SK-N-SH treated with all-trans-retinoic acid at 6 μM for 48 hours (cell line): ENCODE measurements at regions not wholly inside any gene's neighbourhood (a gene's known extent, or its start where the extent isn't known, plus 50 kb on each side); places are given as distances from the start of the nearest gene placed in this dataset.

ENCODE experiments used
- PATZ1 ChIP-seq: fragments of 250-450 bp; sonication (Bioruptor Pico); IDR thresholded peaks from 2 replicates; pipeline ENCODE4 v1.8.0; 2020; ENCODE audit warnings: mild to moderate bottlenecking, moderate library complexity, borderline replicate concordance
- PPARA ChIP-seq: fragments of 250-450 bp; sonication (Bioruptor Pico); IDR thresholded peaks from 2 replicates; pipeline ENCODE4 v1.5.0; 2020; ENCODE audit warnings: mild to moderate bottlenecking, borderline replicate concordance

- TF ChIP-seq PPARA (CRISPR knock-in tag), result no peak
- TF ChIP-seq PATZ1 (CRISPR knock-in tag), result no peak
Measured at GRCh38 chr1:208868554-208868953, 624.4 kb upstream of the PLXNA2 start.
